SIG-M5 treated with dmso at 0.1 percent for 504 hours (cell line): ENCODE measurements at regions not wholly inside any gene's neighbourhood (a gene's known extent, or its start where the extent isn't known, plus 50 kb on each side); places are given as distances from the start of the nearest gene placed in this dataset.
"Not testable (repeated sequence)": the region's sequence is repeated elsewhere in the genome, so short reads cannot be mapped to it uniquely, and the experiment has no call there.

Experiments used
- DNase-seq: peaks from one replicate; lab custom pipeline; 2025; ENCODE audit not compliant: unreplicated experiment; lab: John Stamatoyannopoulos, UW

- no peak for DNase-seq
Measured at GRCh38 chr16:8084302-8084701, 506.0 kb downstream of the TMEM114 start.

GRCh38 chr16:8083560-8083959, 506.8 kb downstream of the TMEM114 start:
- no peak for DNase-seq

GRCh38 chr16:8080817-8081216, 509.5 kb downstream of the TMEM114 start:
- DNase-seq: no peak

- DNase-seq: no peak
Measured at GRCh38 chr16:8075271-8075670, 515.0 kb downstream of the TMEM114 start.

- no peak for DNase-seq
Measured at GRCh38 chr16:8070506-8070905, 519.8 kb downstream of the TMEM114 start.

GRCh38 chr16:8068225-8068624, 522.1 kb downstream of the TMEM114 start:
- DNase-seq: not testable (repeated sequence)

DNA sequence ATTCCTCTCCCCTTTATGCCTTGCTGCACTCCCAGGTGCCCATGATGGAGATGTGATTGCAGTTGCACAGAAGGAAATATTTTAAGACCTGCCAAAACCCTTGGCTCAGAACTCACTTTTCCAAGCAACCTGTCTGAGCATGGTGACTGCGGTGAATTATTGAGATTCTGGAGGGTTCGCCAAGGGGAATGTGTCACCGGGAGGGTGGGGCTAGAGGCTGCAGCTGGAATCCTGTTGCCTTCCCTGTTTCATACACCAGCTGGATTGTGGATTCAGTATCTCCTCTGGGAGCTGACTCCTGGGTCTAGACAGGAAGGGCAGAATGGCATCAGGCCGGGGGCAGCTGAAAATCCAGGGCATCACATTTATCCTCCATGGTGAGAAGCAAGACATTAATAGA, 527.2 kb downstream of the TMEM114 start:
- DNase-seq: no peak

DNA sequence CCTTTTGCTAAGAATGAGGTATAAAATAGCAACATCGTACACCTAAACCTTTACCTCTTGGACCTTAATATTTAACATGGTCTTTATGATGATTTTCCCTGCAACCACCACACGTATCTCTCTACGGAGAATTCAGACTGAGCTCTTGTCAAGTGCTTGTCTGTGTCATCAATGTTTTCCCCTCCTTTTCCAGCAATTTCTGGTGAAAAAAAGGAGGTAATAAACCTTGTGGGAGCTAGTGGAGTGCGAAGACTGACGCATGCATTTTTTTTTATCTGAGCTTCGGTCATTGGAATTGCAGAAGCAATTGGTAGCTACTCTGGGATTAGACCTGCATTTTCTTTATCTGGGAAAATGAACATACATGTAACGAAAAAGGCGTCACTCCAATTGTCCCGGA, 527.6 kb downstream of the TMEM114 start:
- DNase-seq: no peak

DNA sequence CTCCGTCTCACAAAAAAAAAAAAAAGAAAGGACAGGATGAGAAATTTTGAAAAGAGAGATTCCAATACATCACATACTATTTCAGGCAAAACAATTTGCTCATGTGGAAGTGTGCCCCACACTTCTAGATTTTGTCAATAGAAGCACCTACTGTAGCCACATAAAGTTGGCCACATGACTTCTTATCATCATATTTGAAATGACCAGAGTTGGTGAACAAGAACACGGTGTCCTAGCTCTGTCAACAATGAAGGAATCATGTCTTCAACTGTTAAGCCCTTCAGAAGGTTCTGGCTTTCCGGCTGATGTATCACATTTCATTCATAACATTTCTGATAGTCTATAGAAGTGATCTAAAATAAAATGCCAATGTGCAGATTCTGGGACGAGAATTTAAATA, 534.5 kb downstream of the TMEM114 start:
- no peak for DNase-seq

GRCh38 chr16:8053437-8053836, 536.9 kb downstream of the TMEM114 start:
- no peak for DNase-seq

GRCh38 chr16:8048433-8048832, 541.9 kb downstream of the TMEM114 start:
- DNase-seq: no peak

DNA sequence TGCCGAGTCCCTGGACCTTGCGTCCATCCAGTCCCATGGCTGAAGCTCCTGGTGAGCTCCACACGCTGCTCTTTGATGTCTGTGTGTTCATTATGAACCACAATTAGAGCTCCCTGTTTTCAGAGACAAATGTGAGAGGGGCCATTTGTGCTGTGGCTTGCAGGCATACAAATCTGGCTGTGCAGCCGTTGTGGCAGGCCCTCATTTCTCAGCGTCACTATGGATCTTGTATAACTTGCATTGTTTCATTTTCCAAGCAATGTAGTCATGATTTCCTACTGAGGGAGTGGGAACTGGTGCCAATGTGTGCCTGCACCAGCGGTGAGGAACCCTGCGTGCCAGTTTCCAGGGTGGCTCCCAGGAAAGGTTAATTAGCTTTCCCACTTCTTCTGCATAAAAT, 542.6 kb downstream of the TMEM114 start:
- no peak for DNase-seq

DNA sequence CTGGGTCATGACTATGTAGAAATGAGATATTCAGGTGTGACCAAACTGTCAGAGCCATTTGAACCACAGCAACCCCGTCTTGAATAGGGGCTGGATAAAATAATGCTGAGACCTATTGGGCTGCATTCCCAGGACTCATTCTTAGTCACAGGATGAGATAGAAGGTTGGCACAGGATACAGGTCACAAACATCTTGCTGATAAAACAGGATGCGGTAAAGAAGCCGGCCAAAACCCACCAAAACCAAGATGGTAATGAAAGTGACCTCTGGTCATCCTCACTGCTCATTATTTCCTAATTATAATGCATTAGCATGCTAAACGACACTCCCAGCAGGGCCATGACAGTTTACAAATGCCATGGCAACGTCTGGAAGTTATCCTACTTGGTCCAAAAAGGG, 545.5 kb downstream of the TMEM114 start:
- DNase-seq: no peak

DNA sequence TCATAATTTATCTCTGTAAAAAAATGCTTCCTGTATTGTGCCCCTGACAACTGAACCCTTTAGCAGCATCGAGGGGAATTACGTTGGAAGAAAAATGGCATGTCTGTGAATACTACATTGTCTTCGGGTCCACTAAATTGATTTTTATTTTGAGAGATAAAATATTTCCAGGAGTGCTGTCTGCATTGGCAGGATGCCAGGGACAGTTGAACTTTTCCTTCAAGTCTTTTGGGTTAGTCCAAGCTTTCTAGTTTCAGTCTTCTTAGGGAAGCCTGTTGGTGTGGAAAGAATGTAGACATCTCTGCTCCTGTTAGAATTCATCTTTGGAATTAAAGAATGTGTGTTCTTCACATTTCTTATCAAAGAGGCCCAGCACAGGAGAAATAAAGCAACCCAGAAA, 557.9 kb downstream of the TMEM114 start:
- DNase-seq: no peak

- not testable (repeated sequence) for DNase-seq
Measured at GRCh38 chr16:8030004-8030403, 560.3 kb downstream of the TMEM114 start.

- no peak for DNase-seq
Measured at GRCh38 chr16:8026450-8026849, 563.9 kb downstream of the TMEM114 start.

DNA sequence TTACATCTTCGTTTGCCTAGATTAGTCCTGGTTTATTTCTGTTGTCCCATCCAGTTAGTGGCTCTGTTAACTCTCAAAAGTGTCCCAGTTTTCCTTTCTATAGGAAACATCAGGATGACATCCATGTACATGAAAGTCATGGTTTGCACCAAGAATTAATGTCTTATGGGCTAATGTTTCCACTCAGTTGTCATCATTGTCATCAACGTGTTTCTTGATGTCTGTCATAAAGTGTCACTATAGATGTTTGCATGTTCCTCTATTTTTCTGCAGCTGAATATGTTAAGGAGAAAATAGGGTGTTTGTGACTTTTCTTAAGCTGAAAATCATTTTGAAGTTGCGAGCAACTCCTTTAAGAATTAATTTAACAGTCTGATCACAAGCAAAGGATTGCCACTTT, 567.0 kb downstream of the TMEM114 start:
- DNase-seq: no peak

DNA sequence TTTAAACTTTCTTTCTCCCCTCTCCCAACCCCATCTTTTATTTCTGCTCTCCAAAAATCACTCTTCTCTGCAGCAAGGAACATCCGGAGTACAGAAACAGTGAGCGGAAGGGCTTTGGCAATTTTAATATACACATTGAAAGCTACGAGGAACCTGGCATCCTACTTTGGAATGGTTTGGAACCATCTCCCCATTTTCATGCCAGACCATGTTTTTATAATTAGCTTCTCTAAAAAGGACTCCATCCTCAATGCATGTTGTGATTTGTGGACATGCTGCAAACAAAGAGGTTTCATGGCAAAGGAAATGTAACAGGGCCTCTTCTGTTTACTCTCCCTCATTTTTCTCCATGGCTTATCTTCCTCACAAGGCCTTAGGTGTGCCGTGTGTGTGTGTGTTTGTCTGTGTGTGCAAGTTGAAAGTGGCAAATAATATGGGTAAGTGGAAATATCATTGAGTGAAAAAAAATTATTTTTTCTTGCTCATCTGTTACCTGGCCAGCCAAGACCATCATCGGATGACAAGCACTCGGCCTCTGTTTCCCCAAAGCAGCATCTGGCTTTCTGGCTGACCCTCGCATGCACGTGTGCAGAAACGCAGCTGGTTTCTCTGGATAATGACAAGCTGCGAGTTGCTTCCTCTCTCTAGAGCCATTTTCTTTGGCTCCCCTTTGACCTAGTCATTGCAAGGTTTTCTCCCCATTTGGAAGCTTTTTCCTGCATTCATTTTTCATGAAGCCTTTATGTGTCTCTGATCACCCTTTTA, 585.0 kb downstream of the TMEM114 start:
- no peak for DNase-seq

DNA sequence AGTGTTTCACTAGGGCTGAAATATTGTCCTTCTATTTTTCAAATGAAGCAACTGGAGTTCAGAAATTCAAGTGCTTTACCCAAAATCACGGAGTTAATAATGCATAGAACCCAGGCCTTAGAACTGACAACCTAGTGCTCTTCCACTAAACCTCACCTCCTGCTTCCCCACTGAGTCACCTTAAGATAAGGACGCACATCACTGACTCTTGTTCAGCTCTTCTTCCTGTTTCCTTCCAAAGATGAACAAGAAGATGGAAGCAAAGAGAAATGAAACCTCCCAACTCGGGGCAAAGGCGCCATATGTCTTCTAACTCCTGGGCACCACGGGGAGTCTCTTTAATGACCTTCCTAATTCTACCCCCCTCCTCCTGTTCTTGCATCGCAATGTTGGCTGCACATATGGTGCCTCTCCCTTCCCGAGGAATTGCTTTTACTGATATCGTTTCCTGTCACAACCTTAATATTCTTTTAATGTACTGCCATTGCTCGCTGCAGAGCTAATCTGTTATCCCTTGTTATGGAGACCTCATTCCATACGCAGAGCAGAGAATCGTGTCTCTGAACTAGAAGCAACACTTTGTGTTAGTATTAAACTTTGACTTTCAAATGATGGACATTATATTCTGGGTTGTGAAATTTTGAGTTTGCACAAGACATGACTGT, 591.4 kb downstream of the TMEM114 start:
- no peak for DNase-seq

GRCh38 chr16:7997966-7998365, 592.3 kb downstream of the TMEM114 start:
- no peak for DNase-seq

DNA sequence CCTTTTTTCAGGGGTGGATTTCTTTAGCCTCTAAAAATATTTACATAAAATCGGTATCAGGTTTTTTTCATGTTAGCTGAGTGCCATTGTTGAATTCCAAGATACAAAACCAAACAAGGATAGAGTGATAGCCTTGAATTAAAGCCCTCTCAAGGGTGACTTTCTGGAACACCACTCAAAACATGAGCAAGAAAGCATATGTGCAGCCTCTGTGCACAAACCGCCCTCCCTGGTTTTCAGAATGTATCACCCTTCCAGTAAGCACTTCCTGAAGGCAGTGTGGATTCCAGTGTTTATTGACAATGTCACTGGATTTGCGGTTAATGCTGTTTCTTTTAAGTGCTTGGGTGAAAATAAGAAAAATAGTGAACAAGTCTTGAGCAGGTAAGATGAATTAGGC, 597.7 kb downstream of the TMEM114 start:
- DNase-seq: no peak

- no peak for DNase-seq
Measured at GRCh38 chr16:7990626-7991260, 599.6 kb downstream of the TMEM114 start.
